T47D (cell line): ENCODE measurements at regions not wholly inside any gene's neighbourhood (a gene's known extent, or its start where the extent isn't known, plus 50 kb on each side); places are given as distances from the start of the nearest gene placed in this dataset.
"Not testable (repeated sequence)": the region's sequence is repeated elsewhere in the genome, so short reads cannot be mapped to it uniquely, and the experiment has no call there.

ENCODE experiments used
- DNase-seq, 2 experiments: peaks; one replicate each; pipeline versions ENCODE4 v3.0.0 to v3.0.0-alpha.2; 2011 to 2012; ENCODE audit warnings: low read depth in 1 of 2, low spot score in 1 of 2
- JUND ChIP-seq: IDR thresholded peaks from 2 replicates; pipeline ENCODE4 v1.6.1; 2012; ENCODE audit warnings: low read depth
- in situ Hi-C: cut with HindIII; loops from 2 replicates; pipeline ENCODE4 v1.10.0; 2016; ENCODE audit warnings: low sequenced_read_pairs, low pct_unique_long_range_greater_than_20kb

- in situ Hi-C loops, result no loop called here
- no peak for TF ChIP-seq JUND
- no peak for DNase-seq
Measured at GRCh38 chr10:109668154-109668665, 255.1 kb downstream of the XPNPEP1 start.

DNA sequence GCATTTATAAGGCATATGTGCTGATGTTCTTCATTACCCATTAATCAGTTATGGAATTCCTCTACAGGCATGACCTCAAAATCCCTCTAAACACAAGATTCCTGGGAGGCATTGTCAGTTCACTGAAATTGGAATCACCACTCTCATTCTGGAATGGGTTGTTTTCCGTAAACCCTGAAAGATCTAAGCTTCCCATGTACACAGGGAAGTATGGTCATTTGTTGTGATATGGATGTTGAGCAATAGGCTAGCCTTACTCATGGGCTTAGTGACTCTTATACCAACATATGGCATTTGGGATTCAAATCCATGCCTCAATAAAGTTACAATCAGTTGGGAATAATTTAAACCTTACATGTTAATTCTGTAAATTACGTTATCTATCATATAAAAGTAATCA lies 258.0 kb downstream of the XPNPEP1 start:
- in situ Hi-C loops, result no loop called here
- TF ChIP-seq JUND, result no peak
- DNase-seq, result no peak

DNA sequence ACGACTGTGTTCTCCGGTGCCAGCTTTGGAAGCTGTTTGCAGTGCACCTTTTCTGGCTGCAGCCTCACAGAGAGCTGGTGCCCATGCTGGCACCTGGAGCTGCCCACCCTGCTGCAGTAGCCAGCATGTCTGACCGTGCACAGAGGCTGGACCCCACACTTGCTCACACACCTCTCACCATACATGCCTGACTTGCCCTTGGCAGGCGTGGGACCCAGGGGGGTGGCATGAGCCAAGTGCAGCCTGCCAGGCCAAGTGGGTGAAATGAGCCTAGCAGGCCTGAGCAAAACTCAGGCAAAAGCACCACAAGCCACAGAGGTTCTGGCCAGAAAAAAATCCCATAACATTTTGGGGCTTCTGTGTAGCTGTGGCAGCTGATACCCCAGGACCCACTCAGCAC lies 258.8 kb downstream of the XPNPEP1 start:
- no peak for DNase-seq
- TF ChIP-seq JUND, result no peak

DNA sequence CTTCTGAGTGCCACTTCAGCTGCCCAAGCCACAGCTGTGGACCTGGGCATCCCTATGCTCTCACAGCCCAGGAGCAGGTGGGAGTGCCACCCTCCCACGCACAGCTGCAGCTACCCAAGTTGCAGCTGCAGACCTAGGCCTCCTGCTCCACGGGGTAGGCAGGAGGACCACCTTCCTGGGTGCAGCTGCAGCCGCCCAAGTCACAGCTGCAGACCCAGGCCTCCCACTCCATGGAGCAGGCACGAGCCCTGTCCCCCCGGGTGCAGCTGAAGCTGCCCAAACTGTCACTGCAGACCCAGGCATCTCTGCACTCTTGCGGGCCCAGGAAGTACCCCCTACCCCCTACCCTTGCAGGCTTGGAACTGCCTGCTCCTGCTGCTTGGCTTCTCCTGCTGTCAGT lies 260.2 kb downstream of the XPNPEP1 start:
- TF ChIP-seq JUND, result no peak
- DNase-seq, result no peak
- in situ Hi-C loops, result no loop called here

More for the DNA sequence above, 258.8 kb downstream of the XPNPEP1 start:
- in situ Hi-C loops, result no loop called here

DNA sequence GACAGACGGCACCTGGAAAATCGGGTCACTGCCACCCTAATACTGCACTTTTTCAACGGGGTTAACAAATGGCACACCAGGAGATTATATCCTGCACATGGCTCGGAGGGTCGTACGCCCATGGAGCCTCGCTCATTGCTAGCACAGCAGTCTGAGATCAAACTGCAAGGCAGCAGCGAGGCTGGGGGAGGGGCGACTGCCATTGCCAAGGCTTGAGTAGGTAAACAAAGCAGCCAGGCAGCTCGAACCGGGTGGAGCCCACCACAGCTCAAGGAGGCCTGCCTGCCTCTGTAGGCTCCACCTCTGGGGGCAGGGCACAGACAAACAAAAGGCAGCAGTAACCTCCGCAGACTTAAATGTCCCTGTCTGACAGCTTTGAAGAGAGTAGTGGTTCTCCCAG lies 270.7 kb downstream of the XPNPEP1 start:
- DNase-seq, in situ Hi-C loops: not testable (repeated sequence)

- TF ChIP-seq JUND, result peak; percentile 76
- in situ Hi-C loops, result no loop called here
- peak; percentile 18 to 85 for DNase-seq
Measured at GRCh38 chr10:109650228-109650627, 273.1 kb downstream of the XPNPEP1 start.

DNA sequence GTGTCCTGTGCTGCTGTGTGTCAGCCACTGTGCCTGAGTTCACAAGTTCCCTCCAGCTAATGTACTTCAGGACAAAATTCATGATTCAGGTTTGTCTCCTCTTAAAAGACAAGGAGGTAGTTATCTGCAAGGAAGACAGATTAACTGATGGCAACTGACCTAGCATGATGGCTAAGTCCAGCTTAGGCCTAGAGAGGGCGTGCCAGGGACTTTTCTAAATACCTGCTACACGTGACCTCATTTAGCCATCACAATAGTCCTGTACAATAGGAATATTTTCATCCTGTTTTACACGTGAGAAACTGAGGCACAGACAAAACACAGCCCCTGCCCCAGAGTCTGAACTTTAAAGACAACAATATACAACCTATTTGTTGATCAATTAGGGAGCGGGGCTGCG lies 275.7 kb downstream of the XPNPEP1 start:
- in situ Hi-C loops, result no loop called here
- TF ChIP-seq JUND, result no peak
- DNase-seq, result no peak

DNA sequence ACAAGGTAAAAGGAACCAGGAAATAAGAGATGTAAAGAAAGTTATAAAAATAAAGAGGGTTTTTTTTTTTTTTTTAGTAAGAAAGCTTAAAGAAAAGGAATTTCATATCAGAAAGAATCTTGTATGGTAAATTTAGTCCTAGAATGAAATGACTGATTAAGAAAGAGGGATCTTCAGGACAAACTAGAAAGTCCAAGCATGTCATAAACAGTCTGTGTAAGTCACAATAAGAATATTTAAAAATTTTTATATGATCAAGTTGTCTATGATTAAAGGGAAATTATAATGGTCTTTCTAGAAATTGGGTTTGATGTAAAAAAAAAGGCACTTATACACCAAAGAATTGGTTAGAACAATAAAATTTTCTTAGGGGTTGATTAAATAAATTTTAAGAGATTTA lies 289.5 kb downstream of the XPNPEP1 start:
- peak in 1 of 2 experiments; percentile 15 for DNase-seq
- TF ChIP-seq JUND, result no peak
- in situ Hi-C loops, result no loop called here

GRCh38 chr10:109633017-109633416 lies 290.3 kb downstream of the XPNPEP1 start:
- not testable (repeated sequence) for DNase-seq

DNA sequence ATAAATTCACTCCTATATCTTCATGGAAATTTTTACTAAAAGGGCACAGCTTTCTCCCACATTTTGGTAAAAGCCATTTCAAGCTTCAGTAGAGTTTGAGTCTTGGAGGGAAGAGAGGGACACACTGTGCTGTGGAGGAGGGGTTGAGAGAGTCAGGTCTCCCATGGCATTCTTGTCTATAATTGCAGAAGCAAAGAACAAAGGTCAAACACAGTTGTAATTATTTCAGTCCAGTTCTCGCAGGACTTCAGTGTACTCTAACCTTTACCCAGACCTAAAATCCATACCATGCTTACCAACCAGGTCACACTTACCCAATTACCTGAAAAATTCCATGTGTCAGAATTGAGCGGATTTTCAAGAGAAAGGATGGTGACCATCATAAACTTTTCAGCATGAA lies 298.4 kb downstream of the XPNPEP1 start:
- in situ Hi-C loops, result no loop called here
- no peak for TF ChIP-seq JUND

More at GRCh38 chr10:109633017-109633416, 290.3 kb downstream of the XPNPEP1 start:
- in situ Hi-C loops, result not testable (repeated sequence)

GRCh38 chr10:109622566-109622965 lies 300.7 kb downstream of the XPNPEP1 start:
- TF ChIP-seq JUND, result no peak
- DNase-seq, result no peak
- in situ Hi-C loops, result no loop called here

More for the DNA sequence above, 298.4 kb downstream of the XPNPEP1 start:
- no peak for DNase-seq

- no peak for DNase-seq
- in situ Hi-C loops, result no loop called here
- no peak for TF ChIP-seq JUND
Measured at GRCh38 chr10:109620396-109620795, 302.9 kb downstream of the XPNPEP1 start.

GRCh38 chr10:109619914-109620313 lies 303.4 kb downstream of the XPNPEP1 start:
- DNase-seq, result no peak
- in situ Hi-C loops, result no loop called here
- no peak for TF ChIP-seq JUND

GRCh38 chr10:109618748-109619147 lies 304.6 kb downstream of the XPNPEP1 start:
- TF ChIP-seq JUND, result no peak
- DNase-seq, result no peak
- in situ Hi-C loops, result no loop called here
